ENCODE measurements at regions not wholly inside any gene's neighbourhood (a gene's known extent, or its start where the extent isn't known, plus 50 kb on each side); places are given as distances from the start of the nearest gene placed in this dataset.

GRCh38 chr5:133905424-133905823 lies 63.0 kb downstream of the C5orf15 start:
- no peak for DNase-seq (ENCODE audit: low read depth)

DNA sequence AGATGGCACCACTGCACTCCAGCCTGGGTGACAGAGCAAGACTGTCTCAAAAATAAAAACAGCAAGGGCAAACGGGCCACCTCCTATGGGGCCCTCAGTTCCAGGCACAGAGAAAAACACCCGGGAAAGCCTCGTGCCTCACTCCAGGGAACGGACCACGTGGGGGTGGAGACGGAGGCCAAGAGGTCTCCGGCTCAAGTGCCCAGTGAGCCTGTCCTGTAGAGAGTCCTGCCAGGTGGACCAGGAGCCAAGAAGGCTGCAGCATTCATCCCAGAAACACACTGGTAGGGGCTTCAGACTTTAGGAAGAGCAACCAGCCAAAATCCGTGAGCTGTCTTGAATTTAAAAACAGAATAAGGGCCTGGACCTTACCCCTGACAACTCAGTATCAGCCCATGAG lies 63.8 kb downstream of the C5orf15 start:
- DNase-seq (ENCODE audit: low read depth), result no peak

GRCh38 chr5:133902511-133903118 lies 65.8 kb downstream of the C5orf15 start:
- no peak for DNase-seq (ENCODE audit: low read depth)

- DNase-seq (ENCODE audit: low read depth), result no peak
Observed at GRCh38 chr5:133900534-133901270, 67.7 kb downstream of the C5orf15 start.

- no peak for DNase-seq (ENCODE audit: low read depth)
Observed at GRCh38 chr5:133899506-133899905, 68.9 kb downstream of the C5orf15 start.

DNA sequence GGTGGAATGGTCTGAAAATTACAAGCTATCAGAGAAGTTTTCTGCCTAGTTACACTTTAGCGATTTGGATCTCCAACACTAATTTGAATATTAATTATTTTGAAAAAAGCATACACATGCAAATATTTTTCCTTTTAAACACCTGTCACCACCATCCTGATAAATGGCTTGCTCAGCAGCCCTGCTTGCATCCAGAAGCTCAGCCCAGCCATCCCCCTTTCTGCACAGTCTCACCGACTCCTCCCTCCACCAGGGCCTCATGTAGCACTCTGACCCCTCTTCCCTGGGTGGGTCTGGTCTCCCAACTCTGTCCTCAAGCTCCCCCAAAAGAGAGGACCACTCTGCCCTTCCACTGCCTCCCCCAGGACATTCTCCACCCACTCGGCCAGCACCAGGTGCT lies 70.0 kb downstream of the C5orf15 start:
- DNase-seq (ENCODE audit: low read depth), result no peak

DNA sequence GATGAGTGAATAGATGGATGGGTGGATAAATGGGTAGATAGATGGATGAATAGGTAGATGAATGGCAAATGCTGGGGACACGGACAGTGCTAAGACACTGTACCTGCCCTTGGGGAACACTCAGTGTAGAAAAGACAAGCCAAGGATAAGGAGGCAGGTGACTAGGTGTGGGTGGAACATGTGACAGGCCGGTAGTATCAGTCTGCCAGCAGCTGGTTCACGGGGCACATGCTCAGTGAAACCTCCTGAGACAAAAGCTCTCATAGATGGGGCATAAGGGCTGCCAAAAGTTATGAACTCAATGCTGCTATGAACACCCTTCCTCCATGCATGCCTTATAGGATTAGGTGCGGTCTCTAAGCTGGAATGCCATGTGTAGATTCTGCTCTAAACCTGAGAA lies 71.0 kb downstream of the C5orf15 start:
- DNase-seq (ENCODE audit: low read depth), result no peak

DNA sequence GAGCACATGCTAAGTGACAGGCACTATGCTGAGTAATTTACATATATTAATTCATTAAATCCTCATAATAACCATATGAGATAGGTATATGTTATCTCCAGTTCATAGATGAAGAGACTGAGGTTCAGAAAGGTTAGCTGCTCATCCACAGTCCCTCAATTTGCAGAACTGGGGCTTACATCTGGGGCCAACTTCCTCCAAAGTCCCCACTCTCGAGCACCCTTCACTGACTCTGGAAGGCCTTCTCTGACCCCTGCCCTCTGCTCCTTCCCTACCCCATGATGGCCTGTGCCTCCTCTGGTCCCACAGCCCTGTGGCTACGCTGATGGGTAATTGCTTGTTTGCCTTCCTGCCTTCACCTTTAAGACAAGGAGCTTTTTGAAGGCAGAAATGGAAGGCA lies 71.6 kb downstream of the C5orf15 start:
- DNase-seq (ENCODE audit: low read depth), result no peak

DNA sequence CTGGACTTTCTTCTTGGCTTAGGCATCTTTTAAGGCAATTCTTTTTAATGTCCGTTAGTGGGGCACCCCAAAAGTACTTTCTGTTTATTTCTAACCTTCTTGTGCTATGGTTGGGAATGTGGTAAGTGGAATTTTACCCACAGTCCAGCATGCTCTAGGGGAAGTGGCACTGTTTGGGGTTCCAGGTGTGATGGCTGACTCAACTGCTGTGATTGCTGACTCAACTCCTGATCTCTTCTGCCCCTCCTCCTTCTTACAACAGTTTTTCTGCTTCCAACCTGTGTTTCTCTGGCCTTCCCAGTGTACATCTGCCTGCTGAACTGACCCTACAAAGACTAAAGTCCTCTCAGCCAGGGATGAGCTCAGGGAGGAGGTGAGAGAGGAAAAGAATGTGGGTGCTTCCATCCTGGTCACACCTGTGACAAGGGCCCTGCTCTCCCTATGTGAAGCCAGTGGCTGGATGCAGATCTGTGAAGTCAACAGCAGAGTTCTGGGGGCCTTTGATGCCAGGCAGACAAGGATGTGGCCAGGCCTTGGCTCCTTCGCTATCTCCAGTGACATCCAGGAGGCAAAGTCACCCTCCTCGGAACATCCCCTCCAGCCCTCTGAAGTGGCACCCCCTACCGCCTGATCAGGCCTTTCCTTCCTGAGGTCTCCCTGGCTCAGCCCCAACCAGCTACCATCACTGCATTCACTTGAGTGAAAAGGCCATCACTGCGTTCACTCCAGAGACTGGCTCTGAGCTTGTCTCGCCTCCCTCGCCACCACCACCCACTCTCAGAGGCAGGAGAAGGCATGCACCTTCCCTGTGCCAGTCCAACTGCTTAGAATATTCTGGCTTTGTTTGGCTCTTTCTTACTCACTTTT lies 72.2 kb downstream of the C5orf15 start:
- no peak for DNase-seq (ENCODE audit: low read depth)

DNA sequence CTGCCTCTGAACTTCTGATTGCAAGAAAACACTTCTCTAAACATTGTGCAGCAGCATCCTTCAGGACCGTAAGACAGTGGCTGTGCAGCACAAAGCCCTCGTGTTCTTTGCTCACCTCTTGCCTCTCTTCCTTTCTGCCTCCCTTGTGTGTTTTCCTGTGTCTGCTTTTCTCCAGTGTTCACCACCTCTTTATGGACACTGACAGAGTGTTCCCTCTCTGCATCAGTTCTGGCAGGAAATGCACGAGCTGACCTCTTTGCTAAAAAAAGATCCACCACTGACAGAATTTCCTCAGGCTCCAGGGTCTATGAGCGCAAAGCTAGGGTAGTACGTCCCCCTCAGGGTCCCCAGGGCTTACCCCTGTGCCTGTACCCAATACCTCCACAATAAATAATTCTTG lies 74.3 kb downstream of the C5orf15 start:
- no peak for DNase-seq (ENCODE audit: low read depth)

GRCh38 chr5:133892774-133893173 lies 75.7 kb downstream of the C5orf15 start:
- DNase-seq (ENCODE audit: low read depth), result no peak

DNA sequence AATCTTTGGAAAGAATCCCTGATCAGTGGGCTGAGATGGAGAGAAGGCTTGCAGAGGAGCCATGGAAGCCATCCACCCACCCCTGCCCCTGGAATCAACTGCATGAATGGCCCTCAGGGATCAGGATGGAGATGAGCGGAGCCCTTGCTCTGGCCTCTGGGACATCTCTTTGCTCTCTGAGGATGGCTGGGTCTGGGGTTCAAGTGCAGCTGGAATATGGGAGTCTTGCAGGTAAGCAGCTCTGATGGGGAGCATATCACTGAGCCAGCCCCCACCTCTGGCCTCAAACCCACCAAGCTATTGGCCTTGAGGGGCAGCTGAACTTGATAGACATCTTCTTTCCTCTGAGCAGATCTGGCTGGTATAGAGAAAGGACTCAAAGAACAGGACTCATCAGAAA lies 76.1 kb downstream of the C5orf15 start:
- no peak for DNase-seq (ENCODE audit: low read depth)

DNA sequence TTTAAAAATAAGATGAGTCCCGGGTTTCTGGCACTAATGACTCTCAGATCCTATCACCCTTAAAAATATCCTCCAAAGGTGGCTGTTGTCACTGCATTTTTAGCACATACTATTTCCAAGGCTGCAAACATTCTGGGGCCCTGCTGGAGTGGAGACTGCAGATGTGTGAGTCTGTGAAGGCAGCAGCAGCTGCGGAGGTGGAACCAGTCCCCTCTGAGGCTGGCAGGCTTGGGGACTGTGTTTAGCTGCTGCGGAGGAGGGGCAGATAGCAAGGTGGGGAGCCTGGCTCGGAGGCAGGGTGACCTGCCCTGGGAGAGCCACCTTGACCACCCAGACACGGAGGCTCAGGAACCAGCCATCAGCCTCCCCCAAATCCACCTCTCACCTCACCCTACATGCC lies 77.0 kb downstream of the C5orf15 start:
- no peak for DNase-seq (ENCODE audit: low read depth)

DNA sequence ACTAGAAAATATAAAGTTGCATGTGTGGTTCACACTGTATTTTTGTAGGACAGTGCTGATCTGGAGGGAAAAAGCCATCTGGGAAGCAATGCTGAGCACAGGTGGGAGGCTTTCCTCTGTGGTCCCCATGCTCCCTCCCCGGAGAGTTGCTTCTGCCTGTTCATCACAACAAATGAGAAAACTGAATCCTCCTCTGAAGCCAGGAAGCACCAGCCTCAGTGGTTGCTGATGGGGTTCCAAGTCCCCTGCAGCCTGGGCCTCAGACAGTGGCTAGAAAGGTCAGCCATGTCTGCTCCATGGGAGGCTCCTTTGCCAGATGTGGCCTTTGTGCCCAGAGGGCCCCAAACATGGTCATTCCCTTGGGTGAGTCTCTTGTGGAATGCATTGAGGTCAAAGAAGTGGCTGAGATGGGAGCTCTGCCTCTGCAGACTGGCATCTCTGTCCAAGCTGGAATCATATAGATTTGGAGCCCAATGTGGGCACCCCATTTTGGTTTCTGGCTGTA lies 77.6 kb downstream of the C5orf15 start:
- no peak for DNase-seq (ENCODE audit: low read depth)

GRCh38 chr5:133890314-133890713 lies 78.1 kb downstream of the C5orf15 start:
- DNase-seq (ENCODE audit: low read depth), result no peak

- DNase-seq (ENCODE audit: low read depth), result no peak
Observed at GRCh38 chr5:133889271-133889905, 79.0 kb downstream of the C5orf15 start.

DNA sequence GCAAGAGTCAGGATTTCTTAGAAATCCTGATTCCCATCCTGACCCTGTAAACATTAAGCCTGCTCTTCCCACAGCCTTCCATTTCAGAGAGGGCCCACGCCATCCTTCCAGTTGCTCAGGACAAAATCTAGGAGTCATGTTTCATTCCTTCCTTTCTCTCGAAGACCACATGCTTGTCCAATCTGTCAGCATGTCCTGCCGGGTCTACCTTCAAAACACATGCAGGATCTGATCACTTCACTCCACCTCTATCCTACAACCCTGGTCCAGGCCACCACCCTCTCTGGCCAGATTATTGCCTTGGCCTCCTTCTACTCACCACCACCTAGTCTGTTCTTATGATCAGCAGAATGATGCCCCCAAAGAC lies 79.8 kb downstream of the C5orf15 start:
- no peak for DNase-seq (ENCODE audit: low read depth)

DNA sequence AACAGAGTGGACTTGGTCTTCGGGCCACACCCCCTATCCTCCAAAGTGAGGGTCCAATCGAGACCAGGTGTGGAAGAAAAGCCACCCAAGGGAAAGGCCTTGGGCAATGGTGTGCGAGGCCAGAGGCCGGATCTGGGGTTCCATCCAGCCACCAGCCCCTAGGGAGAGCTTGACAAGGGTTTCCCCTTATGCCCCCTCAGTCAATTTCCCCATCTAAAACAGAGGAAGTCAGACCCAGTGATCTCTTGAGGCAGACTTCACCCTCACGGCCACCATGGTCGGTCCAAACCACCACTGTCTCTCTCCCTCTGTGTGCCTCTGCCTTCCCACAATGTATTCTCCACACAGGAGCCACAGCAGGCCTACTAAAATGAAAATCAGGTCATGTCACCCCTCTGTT lies 82.9 kb downstream of the C5orf15 start:
- DNase-seq (ENCODE audit: low read depth), result no peak

DNA sequence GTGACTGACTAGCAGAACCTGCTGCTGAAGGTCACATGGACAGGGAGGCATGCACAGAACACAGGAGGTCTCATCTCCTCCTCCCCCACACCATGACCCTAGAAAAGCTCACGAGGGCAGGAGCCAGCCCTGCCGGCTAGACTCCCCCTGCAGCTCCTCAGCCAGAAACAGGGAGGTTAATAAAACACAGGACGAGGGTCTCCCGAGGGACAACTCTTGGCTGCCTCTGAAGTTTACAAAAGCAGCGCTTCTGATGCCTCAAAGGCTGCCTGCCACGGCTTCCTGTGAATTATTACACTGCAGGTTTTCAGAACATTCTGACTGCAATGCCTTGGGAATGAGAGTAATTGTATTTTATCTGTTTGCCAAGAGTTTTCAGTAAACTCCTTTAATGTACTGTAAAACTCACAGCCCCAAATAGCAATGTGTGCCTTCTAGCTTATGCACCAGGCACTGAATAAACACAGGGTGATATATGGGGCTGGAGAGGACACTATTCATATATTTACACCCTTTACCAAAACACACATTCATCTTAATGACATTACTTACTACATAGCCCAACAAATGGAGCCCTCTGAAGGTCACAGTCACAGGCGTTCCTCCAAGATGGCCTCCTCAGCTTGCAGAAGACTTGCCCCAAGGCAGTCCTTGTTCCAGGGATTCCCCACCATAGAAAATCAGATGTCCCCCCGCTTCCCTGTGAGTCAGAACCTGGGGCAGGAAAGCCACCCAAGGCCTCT lies 83.7 kb downstream of the C5orf15 start:
- DNase-seq (ENCODE audit: low read depth), result no peak

- DNase-seq (ENCODE audit: low read depth), result no peak
Observed at GRCh38 chr5:133883916-133884315, 84.5 kb downstream of the C5orf15 start.

GRCh38 chr5:133882846-133883245 lies 85.6 kb downstream of the C5orf15 start:
- no peak for DNase-seq (ENCODE audit: low read depth)

- DNase-seq (ENCODE audit: low read depth), result no peak
Observed at GRCh38 chr5:133882389-133882695, 86.1 kb downstream of the C5orf15 start.

All from GM04504 (cell line).